ENCODE measurements at regions not wholly inside any gene's neighbourhood (a gene's known extent, or its start where the extent isn't known, plus 50 kb on each side); places are given as distances from the start of the nearest gene placed in this dataset.

- TF ChIP-seq, protein P1, sequence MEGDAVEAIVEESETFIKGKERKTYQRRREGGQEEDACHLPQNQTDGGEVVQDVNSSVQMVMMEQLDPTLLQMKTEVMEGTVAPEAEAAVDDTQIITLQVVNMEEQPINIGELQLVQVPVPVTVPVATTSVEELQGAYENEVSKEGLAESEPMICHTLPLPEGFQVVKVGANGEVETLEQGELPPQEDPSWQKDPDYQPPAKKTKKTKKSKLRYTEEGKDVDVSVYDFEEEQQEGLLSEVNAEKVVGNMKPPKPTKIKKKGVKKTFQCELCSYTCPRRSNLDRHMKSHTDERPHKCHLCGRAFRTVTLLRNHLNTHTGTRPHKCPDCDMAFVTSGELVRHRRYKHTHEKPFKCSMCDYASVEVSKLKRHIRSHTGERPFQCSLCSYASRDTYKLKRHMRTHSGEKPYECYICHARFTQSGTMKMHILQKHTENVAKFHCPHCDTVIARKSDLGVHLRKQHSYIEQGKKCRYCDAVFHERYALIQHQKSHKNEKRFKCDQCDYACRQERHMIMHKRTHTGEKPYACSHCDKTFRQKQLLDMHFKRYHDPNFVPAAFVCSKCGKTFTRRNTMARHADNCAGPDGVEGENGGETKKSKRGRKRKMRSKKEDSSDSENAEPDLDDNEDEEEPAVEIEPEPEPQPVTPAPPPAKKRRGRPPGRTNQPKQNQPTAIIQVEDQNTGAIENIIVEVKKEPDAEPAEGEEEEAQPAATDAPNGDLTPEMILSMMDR (IDR thresholded peaks at IDR 0.05; ENCODE audit: low read depth, low read length) = no peak
- in situ Hi-C loops (cut with HindIII; ENCODE audit: low sequenced_read_pairs) = no loop called here
- DNase-seq (ENCODE audit: low read depth, low spot score) = no peak
Observed at GRCh38 chr5:106321242-106321641, 1349.5 kb downstream of the EFNA5 start.

DNA sequence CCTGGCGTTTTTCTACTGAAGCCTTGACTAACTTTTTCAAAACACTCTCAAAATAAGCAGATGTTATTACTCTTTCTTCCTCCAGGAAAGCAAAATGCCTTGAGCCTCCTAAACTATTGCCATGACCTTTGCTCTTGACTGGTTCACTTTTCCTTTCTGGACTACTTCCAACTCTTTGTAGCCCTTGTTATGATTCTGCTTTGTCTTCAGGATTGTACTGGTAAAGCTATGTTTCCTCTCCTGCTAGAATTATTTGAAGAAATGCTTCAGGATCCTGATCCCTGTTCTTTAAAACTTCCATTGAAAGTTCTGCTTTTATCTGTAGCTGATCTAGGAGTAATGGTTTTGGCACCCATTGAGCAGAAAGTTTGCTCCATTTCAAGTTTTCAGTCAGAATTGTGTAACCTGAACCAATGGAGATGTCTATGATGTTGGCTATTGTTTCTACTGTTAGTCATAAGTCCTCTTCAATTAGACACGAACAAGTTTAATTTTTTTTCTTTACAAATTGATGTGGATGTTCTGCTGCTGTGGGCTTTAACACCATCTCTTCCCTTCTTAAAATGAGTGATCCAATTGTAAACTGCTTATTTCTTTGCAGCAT lies 1356.4 kb downstream of the EFNA5 start:
- peak; percentile 19 for DNase-seq (ENCODE audit: low read depth, low spot score)
- no peak overlapping the region for H3K4me3 ChIP-seq (ENCODE audit: low read depth, low read length)
- in situ Hi-C loops (cut with HindIII; ENCODE audit: low sequenced_read_pairs) = no loop called here
- TF ChIP-seq, protein P1 (IDR thresholded peaks at IDR 0.05; ENCODE audit: low read depth, low read length) = no peak

More at GRCh38 chr5:106321242-106321641, 1349.5 kb downstream of the EFNA5 start:
- H3K4me3 ChIP-seq (ENCODE audit: low read depth, low read length) = no peak overlapping the region

DNA sequence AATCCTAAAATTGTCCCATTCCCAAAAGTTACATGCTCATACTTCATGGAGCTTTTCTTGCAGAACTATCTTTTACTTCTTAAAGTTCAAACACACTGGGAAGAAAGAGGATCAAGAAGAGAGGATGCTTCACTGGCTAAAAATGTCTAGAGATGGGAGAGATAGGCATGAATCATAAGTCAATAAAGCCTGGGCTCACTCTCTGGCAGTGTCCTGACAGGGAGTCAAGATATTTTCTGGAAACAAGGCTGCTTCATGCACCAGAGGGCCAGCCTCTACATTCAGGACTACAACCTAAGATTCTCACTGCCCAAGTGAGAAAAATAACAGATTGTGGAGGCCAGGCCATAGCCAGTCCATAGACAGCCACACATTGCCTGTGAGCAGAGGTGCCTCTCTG lies 1358.4 kb downstream of the EFNA5 start:
- no peak overlapping the region for H3K4me3 ChIP-seq (ENCODE audit: low read depth, low read length)
- DNase-seq (ENCODE audit: low read depth, low spot score) = peak; percentile 49
- in situ Hi-C loops (cut with HindIII; ENCODE audit: low sequenced_read_pairs) = no loop called here
- TF ChIP-seq, protein P1 (IDR thresholded peaks at IDR 0.05; ENCODE audit: low read depth, low read length) = no peak

DNA sequence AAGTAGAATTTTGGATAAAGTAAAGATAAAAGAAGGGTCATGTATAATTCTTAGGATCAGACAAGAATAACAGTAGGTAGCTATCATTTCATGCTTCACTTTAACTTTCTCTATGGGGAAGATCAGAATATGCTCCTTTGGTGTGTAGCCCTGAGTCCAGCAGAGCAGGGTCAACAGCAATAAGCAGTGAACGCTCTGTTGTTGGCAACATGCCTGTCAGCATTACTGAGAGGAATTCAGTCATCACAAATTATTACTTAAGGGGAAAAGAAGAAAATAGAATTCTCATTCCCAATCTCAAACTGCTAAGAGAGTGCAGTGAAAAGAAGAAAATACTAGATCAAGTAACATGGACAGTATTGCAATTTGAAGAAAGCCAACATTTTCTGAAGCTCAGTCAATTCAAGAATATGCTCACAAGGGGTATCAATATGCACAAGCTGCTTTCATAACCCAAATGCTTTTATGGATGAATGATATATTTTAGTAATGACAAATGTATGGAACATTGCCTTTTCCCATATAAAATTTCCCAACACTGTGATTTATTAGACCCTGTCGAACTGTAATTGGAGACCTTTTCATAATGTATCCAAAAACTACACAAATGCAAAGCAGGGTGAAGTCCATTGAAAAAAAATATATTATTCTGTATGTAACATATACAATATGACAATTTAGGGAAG lies 1359.4 kb downstream of the EFNA5 start:
- H3K4me3 ChIP-seq (ENCODE audit: low read depth, low read length) = no peak overlapping the region
- DNase-seq (ENCODE audit: low read depth, low spot score) = peak; percentile 64
- in situ Hi-C loops (cut with HindIII; ENCODE audit: low sequenced_read_pairs) = no loop called here
- TF ChIP-seq, protein P1 (IDR thresholded peaks at IDR 0.05; ENCODE audit: low read depth, low read length) = no peak

DNA sequence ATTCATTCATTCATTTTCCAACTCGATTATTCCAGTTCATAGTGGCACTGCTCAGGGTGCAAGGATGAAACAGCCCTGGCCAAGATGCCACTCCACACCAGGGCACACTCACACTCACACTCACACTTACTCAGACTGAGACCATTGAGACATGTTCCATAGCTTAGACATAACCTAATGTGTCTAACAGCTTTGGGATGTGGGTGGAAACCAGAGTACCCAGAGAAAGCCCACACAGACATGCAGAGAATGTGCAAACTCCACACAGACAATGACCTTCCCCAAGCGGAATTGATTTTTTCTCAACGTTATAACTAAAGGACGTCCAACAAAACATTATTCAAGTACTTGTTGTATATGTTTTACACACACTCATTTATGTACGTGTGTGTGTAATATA lies 1363.5 kb downstream of the EFNA5 start:
- in situ Hi-C loops (cut with HindIII; ENCODE audit: low sequenced_read_pairs) = no loop called here
- no peak overlapping the region for H3K4me3 ChIP-seq (ENCODE audit: low read depth, low read length)
- TF ChIP-seq, protein P1 (IDR thresholded peaks at IDR 0.05; ENCODE audit: low read depth, low read length) = no peak
- no peak for DNase-seq (ENCODE audit: low read depth, low spot score)

DNA sequence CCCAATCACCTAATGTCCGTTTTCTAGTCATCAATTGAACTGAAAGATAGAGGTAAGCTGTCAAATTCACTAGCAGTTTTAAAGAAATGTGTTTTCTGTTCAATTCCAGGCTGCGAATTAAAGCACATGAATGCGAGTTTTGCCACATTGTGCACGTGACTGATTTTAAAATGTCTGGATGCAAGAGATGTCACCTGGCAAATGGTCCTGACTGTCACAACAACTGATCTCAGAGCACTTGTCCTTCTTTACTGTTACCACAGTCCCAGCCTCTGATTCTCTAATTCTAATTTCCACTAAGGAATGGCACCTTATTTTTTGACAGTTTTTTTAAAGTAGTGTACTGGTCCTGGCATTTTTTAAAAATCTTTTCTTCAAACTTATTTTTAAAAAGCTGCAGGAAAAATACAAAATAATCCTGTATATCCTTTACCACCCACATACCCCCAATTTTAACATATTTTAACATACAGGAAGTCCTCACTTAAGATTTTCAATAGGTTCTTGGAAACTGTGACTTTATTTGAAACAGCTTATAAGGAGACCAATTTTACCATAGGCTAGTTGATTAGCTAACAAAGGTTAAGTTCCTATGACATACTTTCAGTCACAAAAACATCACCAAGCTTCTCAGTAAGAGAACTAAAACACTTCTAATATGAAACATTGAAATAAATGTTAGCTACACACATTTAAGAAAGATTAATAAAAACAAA lies 1364.3 kb downstream of the EFNA5 start:
- no peak for DNase-seq (ENCODE audit: low read depth, low spot score)
- TF ChIP-seq, protein P1 (IDR thresholded peaks at IDR 0.05; ENCODE audit: low read depth, low read length) = no peak
- in situ Hi-C loops (cut with HindIII; ENCODE audit: low sequenced_read_pairs) = no loop called here
- no peak overlapping the region for H3K4me3 ChIP-seq (ENCODE audit: low read depth, low read length)
